K562 (cell line): ENCODE measurements at regions not wholly inside any gene's neighbourhood (a gene's known extent, or its start where the extent isn't known, plus 50 kb on each side); places are given as distances from the start of the nearest gene placed in this dataset.

ENCODE experiments used
- CBFB ChIP-seq: sonication (generic); formaldehyde crosslinking; IDR thresholded peaks from 2 replicates; pipeline ENCODE4 v1.4.0; 2020; ENCODE audit warnings: mild to moderate bottlenecking, missing genetic modification reagents
- CEBPB ChIP-seq: fragments of 450-650 bp; IDR thresholded peaks from 2 replicates; pipeline ENCODE4 v1.6.1; 2016; ENCODE audit warnings: missing genetic modification characterization, missing compliant biosample characterization
- DEAF1 ChIP-seq: fragments of 450-650 bp; formaldehyde crosslinking; IDR thresholded peaks from 2 replicates; pipeline ENCODE4 v1.4.0; 2020; ENCODE audit warnings: mild to moderate bottlenecking, moderate library complexity
- NFATC3 ChIP-seq: fragments of 450-650 bp; IDR thresholded peaks from 2 replicates; pipeline ENCODE4 v1.6.1; 2017; ENCODE audit warnings: mild to moderate bottlenecking
- NR2C1 ChIP-seq, 2 experiments: fragments of 450-650 bp; IDR thresholded peaks; 2 replicates each; pipeline ENCODE4 v1.6.1; 2017; ENCODE audit warnings: mild to moderate bottlenecking in 2 of 2, antibody characterized with exemption in 1 of 2, inconsistent platforms in 1 of 2, missing compliant biosample characterization in 1 of 2, missing genetic modification characterization in 1 of 2
- POLR2B ChIP-seq: fragments of 450-650 bp; IDR thresholded peaks from 2 replicates; pipeline ENCODE4 v1.6.1; 2018; ENCODE audit warnings: low read depth; ENCODE audit not compliant: partially characterized antibody
- POLR3A ChIP-seq: IDR thresholded peaks from 2 replicates; pipeline ENCODE4 v1.6.1; 2011; ENCODE audit warnings: borderline replicate concordance, mild to moderate bottlenecking, moderate library complexity; ENCODE audit not compliant: insufficient read length, insufficient read depth; ENCODE audit errors: extremely low read depth
- RBBP5 ChIP-seq: fragments of 200-600 bp; sonication (generic); IDR thresholded peaks from 2 replicates; pipeline ENCODE4 v1.6.1; 2012; ENCODE audit warnings: borderline replicate concordance, mild to moderate bottlenecking, low read length, control low read depth, inconsistent platforms; ENCODE audit not compliant: insufficient read depth, poor library complexity, severe bottlenecking
- SMAD1 ChIP-seq: fragments of 150-350 bp; IDR thresholded peaks from 2 replicates; pipeline ENCODE4 v1.6.1; 2014; ENCODE audit warnings: low read length, low read depth; ENCODE audit not compliant: partially characterized antibody
- TCF7L2 ChIP-seq: fragments of 150-350 bp; IDR thresholded peaks from 2 replicates; pipeline ENCODE4 v1.6.1; 2016; ENCODE audit warnings: low read depth, mild to moderate bottlenecking, low read length, moderate library complexity
- ZNF184 ChIP-seq: sonication (generic); formaldehyde crosslinking; IDR thresholded peaks from 2 replicates; pipeline ENCODE4 v1.5.0; 2020; ENCODE audit warnings: missing genetic modification reagents
- ZNF512 ChIP-seq: IDR thresholded peaks from 2 replicates; pipeline ENCODE4 v1.6.1; 2016; ENCODE audit warnings: missing genetic modification characterization, missing compliant biosample characterization
- TF ChIP-seq, protein P1 (sequence below): fragments of 250-450 bp; sonication (Bioruptor Pico); IDR thresholded peaks from 2 replicates; pipeline ENCODE4 v1.4.0; 2020; ENCODE audit warnings: mild to moderate bottlenecking, moderate library complexity, borderline replicate concordance
- TF ChIP-seq, protein P2 (sequence below): fragments of 450-650 bp; IDR thresholded peaks from 2 replicates; pipeline ENCODE4 v1.6.1; 2018; ENCODE audit not compliant: partially characterized antibody
- TF ChIP-seq, protein P3 (sequence below): sonication (generic); formaldehyde crosslinking; IDR thresholded peaks from 2 replicates; pipeline ENCODE4 v1.9.0; 2022; ENCODE audit warnings: mild to moderate bottlenecking, missing genetic modification reagents
- TF ChIP-seq, protein P4 (sequence below): sonication (generic); formaldehyde crosslinking; IDR thresholded peaks from 2 replicates; pipeline ENCODE4 v1.5.0; 2020; ENCODE audit warnings: missing genetic modification reagents

GRCh38 chr12:123089631-123090353 is 61.1 kb downstream of the PITPNM2 start (continued):
- TF ChIP-seq, protein P1, sequence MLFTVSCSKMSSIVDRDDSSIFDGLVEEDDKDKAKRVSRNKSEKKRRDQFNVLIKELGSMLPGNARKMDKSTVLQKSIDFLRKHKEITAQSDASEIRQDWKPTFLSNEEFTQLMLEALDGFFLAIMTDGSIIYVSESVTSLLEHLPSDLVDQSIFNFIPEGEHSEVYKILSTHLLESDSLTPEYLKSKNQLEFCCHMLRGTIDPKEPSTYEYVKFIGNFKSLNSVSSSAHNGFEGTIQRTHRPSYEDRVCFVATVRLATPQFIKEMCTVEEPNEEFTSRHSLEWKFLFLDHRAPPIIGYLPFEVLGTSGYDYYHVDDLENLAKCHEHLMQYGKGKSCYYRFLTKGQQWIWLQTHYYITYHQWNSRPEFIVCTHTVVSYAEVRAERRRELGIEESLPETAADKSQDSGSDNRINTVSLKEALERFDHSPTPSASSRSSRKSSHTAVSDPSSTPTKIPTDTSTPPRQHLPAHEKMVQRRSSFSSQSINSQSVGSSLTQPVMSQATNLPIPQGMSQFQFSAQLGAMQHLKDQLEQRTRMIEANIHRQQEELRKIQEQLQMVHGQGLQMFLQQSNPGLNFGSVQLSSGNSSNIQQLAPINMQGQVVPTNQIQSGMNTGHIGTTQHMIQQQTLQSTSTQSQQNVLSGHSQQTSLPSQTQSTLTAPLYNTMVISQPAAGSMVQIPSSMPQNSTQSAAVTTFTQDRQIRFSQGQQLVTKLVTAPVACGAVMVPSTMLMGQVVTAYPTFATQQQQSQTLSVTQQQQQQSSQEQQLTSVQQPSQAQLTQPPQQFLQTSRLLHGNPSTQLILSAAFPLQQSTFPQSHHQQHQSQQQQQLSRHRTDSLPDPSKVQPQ (CRISPR knock-in tag), result no peak
- TF ChIP-seq ZNF512 (tag), result no peak
- no peak for TF ChIP-seq CBFB (CRISPR knock-in tag)
- TF ChIP-seq, protein P2, sequence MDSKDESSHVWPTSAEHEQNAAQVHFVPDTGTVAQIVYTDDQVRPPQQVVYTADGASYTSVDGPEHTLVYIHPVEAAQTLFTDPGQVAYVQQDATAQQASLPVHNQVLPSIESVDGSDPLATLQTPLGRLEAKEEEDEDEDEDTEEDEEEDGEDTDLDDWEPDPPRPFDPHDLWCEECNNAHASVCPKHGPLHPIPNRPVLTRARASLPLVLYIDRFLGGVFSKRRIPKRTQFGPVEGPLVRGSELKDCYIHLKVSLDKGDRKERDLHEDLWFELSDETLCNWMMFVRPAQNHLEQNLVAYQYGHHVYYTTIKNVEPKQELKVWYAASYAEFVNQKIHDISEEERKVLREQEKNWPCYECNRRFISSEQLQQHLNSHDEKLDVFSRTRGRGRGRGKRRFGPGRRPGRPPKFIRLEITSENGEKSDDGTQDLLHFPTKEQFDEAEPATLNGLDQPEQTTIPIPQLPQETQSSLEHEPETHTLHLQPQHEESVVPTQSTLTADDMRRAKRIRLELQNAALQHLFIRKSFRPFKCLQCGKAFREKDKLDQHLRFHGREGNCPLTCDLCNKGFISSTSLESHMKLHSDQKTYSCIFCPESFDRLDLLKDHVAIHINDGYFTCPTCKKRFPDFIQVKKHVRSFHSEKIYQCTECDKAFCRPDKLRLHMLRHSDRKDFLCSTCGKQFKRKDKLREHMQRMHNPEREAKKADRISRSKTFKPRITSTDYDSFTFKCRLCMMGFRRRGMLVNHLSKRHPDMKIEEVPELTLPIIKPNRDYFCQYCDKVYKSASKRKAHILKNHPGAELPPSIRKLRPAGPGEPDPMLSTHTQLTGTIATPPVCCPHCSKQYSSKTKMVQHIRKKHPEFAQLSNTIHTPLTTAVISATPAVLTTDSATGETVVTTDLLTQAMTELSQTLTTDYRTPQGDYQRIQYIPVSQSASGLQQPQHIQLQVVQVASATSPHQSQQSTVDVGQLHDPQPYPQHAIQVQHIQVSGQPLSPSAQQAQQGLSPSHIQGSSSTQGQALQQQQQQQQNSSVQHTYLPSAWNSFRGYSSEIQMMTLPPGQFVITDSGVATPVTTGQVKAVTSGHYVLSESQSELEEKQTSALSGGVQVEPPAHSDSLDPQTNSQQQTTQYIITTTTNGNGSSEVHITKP, result no peak
- no peak for TF ChIP-seq RBBP5
- no peak for TF ChIP-seq CEBPB (tag)
- no peak for TF ChIP-seq DEAF1 (CRISPR knock-in tag)
- TF ChIP-seq TCF7L2, result no peak
- TF ChIP-seq, protein P3, sequence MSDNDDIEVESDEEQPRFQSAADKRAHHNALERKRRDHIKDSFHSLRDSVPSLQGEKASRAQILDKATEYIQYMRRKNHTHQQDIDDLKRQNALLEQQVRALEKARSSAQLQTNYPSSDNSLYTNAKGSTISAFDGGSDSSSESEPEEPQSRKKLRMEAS (CRISPR knock-in tag), result no peak
- no peak for TF ChIP-seq ZNF184 (CRISPR knock-in tag)
- TF ChIP-seq NFATC3, result no peak
- TF ChIP-seq SMAD1, result no peak
- TF ChIP-seq, protein P4, sequence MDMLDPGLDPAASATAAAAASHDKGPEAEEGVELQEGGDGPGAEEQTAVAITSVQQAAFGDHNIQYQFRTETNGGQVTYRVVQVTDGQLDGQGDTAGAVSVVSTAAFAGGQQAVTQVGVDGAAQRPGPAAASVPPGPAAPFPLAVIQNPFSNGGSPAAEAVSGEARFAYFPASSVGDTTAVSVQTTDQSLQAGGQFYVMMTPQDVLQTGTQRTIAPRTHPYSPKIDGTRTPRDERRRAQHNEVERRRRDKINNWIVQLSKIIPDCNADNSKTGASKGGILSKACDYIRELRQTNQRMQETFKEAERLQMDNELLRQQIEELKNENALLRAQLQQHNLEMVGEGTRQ (CRISPR knock-in tag), result no peak
- TF ChIP-seq POLR2B, result no peak
- TF ChIP-seq POLR3A, result no peak
- TF ChIP-seq NR2C1 (IDR thresholded peaks at IDR 0.05), result peak; percentile 39; the same call in 1 of the 2 replicates
- 0 out of 2 replicates have a peak, but pooled peaks have one; percentile 20 for TF ChIP-seq NR2C1 (tag; IDR thresholded peaks at IDR 0.05)
